H1 (cell line): ENCODE measurements at regions not wholly inside any gene's neighbourhood (a gene's known extent, or its start where the extent isn't known, plus 50 kb on each side); places are given as distances from the start of the nearest gene placed in this dataset.

ENCODE experiments used
- CREB1 ChIP-seq: IDR thresholded peaks from 2 replicates; pipeline ENCODE4 v1.6.1; 2012; ENCODE audit warnings: inconsistent platforms
- TCF12 ChIP-seq: IDR thresholded peaks from 2 replicates; pipeline ENCODE4 v1.6.1; 2011; ENCODE audit warnings: low read depth, mild to moderate bottlenecking, low read length

- TF ChIP-seq CREB1 (no peak), TCF12 (no peak)
Observed at GRCh38 chr6:23705697-23706096, 420.3 kb upstream of the NRSN1 start (continued).
